Activated CD8-positive, alpha-beta T cell treated with anti-CD3 and anti-CD28 coated beads, Interleukin-2, amount 10 ng/mL, durations not matched to agents 7 days and 5 days (primary cell): ENCODE measurements at regions not wholly inside any gene's neighbourhood (a gene's known extent, or its start where the extent isn't known, plus 50 kb on each side); places are given as distances from the start of the nearest gene placed in this dataset.
"Not testable (repeated sequence)": the region's sequence is repeated elsewhere in the genome, so short reads cannot be mapped to it uniquely, and the experiment has no call there.

Source experiments
- ATAC-seq: fragments of 150-1000 bp; cut with Tn5 transposase; one replicate; pipeline ENCODE4 v1.10.0; 2021; ENCODE audit warnings: moderate library complexity
- CTCF ChIA-PET: fragments of 350-600 bp; sonication (Branson Sonifier 250); formaldehyde crosslinking; loops from one replicate; lab custom pipeline; 2021; ENCODE audit warnings: antibody characterized with exemption; lab: Charles Lee
- POLR2A ChIA-PET: fragments of 350-600 bp; sonication (Branson Sonifier 250); formaldehyde crosslinking; loops from one replicate; lab custom pipeline; 2021; ENCODE audit warnings: antibody characterized with exemption; lab: Charles Lee
- DNase-seq: peaks from one replicate; pipeline ENCODE4 v3.0.0-alpha.2; 2020
- H3K27ac Mint-ChIP-seq: one replicate; pipeline ENCODE4 v1.8.0; 2021; ENCODE audit warnings: mild to moderate bottlenecking, mixed read lengths
- H3K27me3 Mint-ChIP-seq: one replicate; pipeline ENCODE4 v1.8.0; 2021; ENCODE audit warnings: low read depth, mixed read lengths
- H3K36me3 Mint-ChIP-seq: one replicate; pipeline ENCODE4 v1.8.0; 2021; ENCODE audit warnings: low read depth, mixed read lengths
- H3K4me1 Mint-ChIP-seq: one replicate; pipeline ENCODE4 v1.8.0; 2021; ENCODE audit warnings: low read depth, mixed read lengths
- H3K4me3 Mint-ChIP-seq: one replicate; pipeline ENCODE4 v1.8.0; 2021; ENCODE audit warnings: mild to moderate bottlenecking, mixed read lengths
- H3K9me3 Mint-ChIP-seq: one replicate; pipeline ENCODE4 v1.8.0; 2022; ENCODE audit warnings: mixed read lengths; ENCODE audit not compliant: insufficient read depth

- Mint-ChIP-seq H3K4me1 (no peaks in the 10 kb centered on the region), H3K27me3 (no peaks in the 10 kb centered on the region), H3K27ac (no peak overlapping the region), H3K9me3 (no peaks in the 10 kb centered on the region), H3K36me3 (no peaks in the 10 kb centered on the region), H3K4me3 (no peak overlapping the region)
- ChIA-PET POLR2A (no interaction called here), CTCF (no interaction called here)
- ATAC-seq (no peak), DNase-seq (no peak)
Measured at GRCh38 chr13:76297331-76297730, 588.9 kb downstream of the KCTD12 start.

GRCh38 chr13:76296751-76297150 is 589.5 kb downstream of the KCTD12 start:
- POLR2A ChIA-PET, result no interaction called here
- Mint-ChIP-seq H3K4me3 (no peak overlapping the region), H3K36me3 (no peaks in the 10 kb centered on the region), H3K27ac (no peak overlapping the region), H3K4me1 (no peaks in the 10 kb centered on the region), H3K9me3 (no peaks in the 10 kb centered on the region), H3K27me3 (no peaks in the 10 kb centered on the region)
- no peak for ATAC-seq
- DNase-seq, result no peak
- CTCF ChIA-PET, result no interaction called here

- H3K27ac Mint-ChIP-seq, H3K9me3 Mint-ChIP-seq, H3K4me1 Mint-ChIP-seq, CTCF ChIA-PET, POLR2A ChIA-PET, DNase-seq, H3K27me3 Mint-ChIP-seq, H3K36me3 Mint-ChIP-seq, H3K4me3 Mint-ChIP-seq, ATAC-seq: not testable (repeated sequence)
Measured at GRCh38 chr13:76295020-76295419, 591.2 kb downstream of the KCTD12 start.

- ATAC-seq (no peak), DNase-seq (no peak)
- Mint-ChIP-seq H3K36me3 (no peaks in the 10 kb centered on the region), H3K4me3 (no peak overlapping the region), H3K27me3 (no peaks in the 10 kb centered on the region), H3K9me3 (no peaks in the 10 kb centered on the region), H3K27ac (no peak overlapping the region), H3K4me1 (no peaks in the 10 kb centered on the region)
- POLR2A ChIA-PET, result no interaction called here
- CTCF ChIA-PET, result no interaction called here
Measured at GRCh38 chr13:76293751-76294150, 592.5 kb downstream of the KCTD12 start.

- no peaks in the 10 kb centered on the region for H3K36me3 Mint-ChIP-seq
- H3K4me1 Mint-ChIP-seq, result no peaks in the 10 kb centered on the region
- POLR2A ChIA-PET, result no interaction called here
- H3K9me3 Mint-ChIP-seq, result no peaks in the 10 kb centered on the region
- CTCF ChIA-PET, result interaction anchor here (0.7 kb wide), 1 partner anchor 500 kb away, joined by 3 read pairs; no protein-coding TSS in a partner anchor
- H3K27ac Mint-ChIP-seq, result no peak overlapping the region
- no peak for ATAC-seq
- DNase-seq, result no peak
- H3K4me3 Mint-ChIP-seq, result no peak overlapping the region
- no peaks in the 10 kb centered on the region for H3K27me3 Mint-ChIP-seq
Measured at GRCh38 chr13:76293346-76293745, 592.9 kb downstream of the KCTD12 start.

GRCh38 chr13:76292726-76293125 is 593.5 kb downstream of the KCTD12 start:
- ChIA-PET POLR2A (no interaction called here), CTCF (interaction anchor here (0.7 kb wide), 1 partner anchor 501 kb away, joined by 3 read pairs; no protein-coding TSS in a partner anchor)
- H3K27me3 Mint-ChIP-seq, result no peaks in the 10 kb centered on the region

GRCh38 chr13:76292031-76292430 is 594.2 kb downstream of the KCTD12 start:
- no peak for DNase-seq
- H3K27me3 Mint-ChIP-seq, result no peaks in the 10 kb centered on the region
- POLR2A ChIA-PET, result no interaction called here

More at GRCh38 chr13:76292726-76293125, 593.5 kb downstream of the KCTD12 start:
- ATAC-seq (no peak), DNase-seq (no peak)
- Mint-ChIP-seq H3K36me3 (no peaks in the 10 kb centered on the region), H3K4me3 (no peak overlapping the region), H3K27ac (no peak overlapping the region), H3K4me1 (no peaks in the 10 kb centered on the region), H3K9me3 (no peaks in the 10 kb centered on the region)

GRCh38 chr13:76289558-76289957 is 596.6 kb downstream of the KCTD12 start:
- Mint-ChIP-seq H3K4me3 (no peak overlapping the region), H3K27me3 (no peaks in the 10 kb centered on the region), H3K36me3 (no peaks in the 10 kb centered on the region), H3K27ac (no peak overlapping the region), H3K9me3 (no peaks in the 10 kb centered on the region), H3K4me1 (no peaks in the 10 kb centered on the region)
- CTCF ChIA-PET, result no interaction called here
- POLR2A ChIA-PET, result no interaction called here
- DNase-seq (no peak), ATAC-seq (no peak)

More at GRCh38 chr13:76292031-76292430, 594.2 kb downstream of the KCTD12 start:
- no peak for ATAC-seq
- Mint-ChIP-seq H3K4me3 (no peak overlapping the region), H3K36me3 (no peaks in the 10 kb centered on the region), H3K27ac (no peak overlapping the region), H3K4me1 (no peaks in the 10 kb centered on the region), H3K9me3 (no peaks in the 10 kb centered on the region)
- CTCF ChIA-PET, result no interaction called here

GRCh38 chr13:76286178-76286577 is 600.0 kb downstream of the KCTD12 start:
- no peak overlapping the region for H3K4me3 Mint-ChIP-seq
- no peaks in the 10 kb centered on the region for H3K9me3 Mint-ChIP-seq
- DNase-seq (no peak), ATAC-seq (no peak)
- H3K27ac Mint-ChIP-seq, result no peak overlapping the region
- no peaks in the 10 kb centered on the region for H3K27me3 Mint-ChIP-seq
- H3K4me1 Mint-ChIP-seq, result no peaks in the 10 kb centered on the region
- POLR2A ChIA-PET, result no interaction called here
- no peaks in the 10 kb centered on the region for H3K36me3 Mint-ChIP-seq
- CTCF ChIA-PET, result no interaction called here

GRCh38 chr13:76285463-76285862 is 600.7 kb downstream of the KCTD12 start:
- POLR2A ChIA-PET, result no interaction called here
- Mint-ChIP-seq H3K9me3 (no peaks in the 10 kb centered on the region), H3K4me3 (no peak overlapping the region), H3K4me1 (no peaks in the 10 kb centered on the region), H3K36me3 (no peaks in the 10 kb centered on the region), H3K27me3 (no peaks in the 10 kb centered on the region), H3K27ac (no peak overlapping the region)
- ATAC-seq (no peak), DNase-seq (no peak)
- CTCF ChIA-PET, result no interaction called here

- CTCF ChIA-PET, H3K4me1 Mint-ChIP-seq, DNase-seq, ATAC-seq, POLR2A ChIA-PET, H3K9me3 Mint-ChIP-seq, H3K4me3 Mint-ChIP-seq, H3K36me3 Mint-ChIP-seq, H3K27ac Mint-ChIP-seq, H3K27me3 Mint-ChIP-seq: not testable (repeated sequence)
Measured at GRCh38 chr13:76279766-76280165, 606.4 kb downstream of the KCTD12 start.

GRCh38 chr13:76271728-76272232 is 614.4 kb downstream of the KCTD12 start:
- Mint-ChIP-seq H3K4me3 (no peak overlapping the region), H3K4me1 (no peaks in the 10 kb centered on the region), H3K36me3 (no peaks in the 10 kb centered on the region), H3K9me3 (peaks cover 16% of the 10 kb centered on the region), H3K27ac (no peak overlapping the region), H3K27me3 (no peaks in the 10 kb centered on the region)
- no peak for DNase-seq
- no peak for ATAC-seq
- ChIA-PET CTCF (no interaction called here), POLR2A (no interaction called here)

GRCh38 chr13:76268307-76268706 is 617.9 kb downstream of the KCTD12 start:
- H3K27ac Mint-ChIP-seq, H3K4me1 Mint-ChIP-seq, POLR2A ChIA-PET, H3K36me3 Mint-ChIP-seq, DNase-seq, H3K27me3 Mint-ChIP-seq, ATAC-seq, H3K4me3 Mint-ChIP-seq, CTCF ChIA-PET: not testable (repeated sequence)
- peaks cover 16% of the 10 kb centered on the region for H3K9me3 Mint-ChIP-seq
